RWPE1 (cell line): ENCODE measurements at regions not wholly inside any gene's neighbourhood (a gene's known extent, or its start where the extent isn't known, plus 50 kb on each side); places are given as distances from the start of the nearest gene placed in this dataset.
A peak's percentile ranks its signal among the peaks of the same experiment; 100 is the strongest.

Experiments used
- CTCF ChIA-PET: fragments of 350-600 bp; sonication (Branson Sonifier 250); formaldehyde crosslinking; extraction: SDS; loops from one replicate; lab custom pipeline; 2021; lab: Yijun Ruan, JAX
- POLR2A ChIA-PET: fragments of 400-600 bp; formaldehyde crosslinking; extraction: SDS; loops from one replicate; lab custom pipeline; 2020; ENCODE audit warnings: antibody characterized with exemption; ENCODE audit not compliant: low non-redundant PET; lab: Yijun Ruan, JAX
- DNase-seq: peaks from one replicate; pipeline ENCODE4 v3.0.0; 2012; ENCODE audit warnings: low spot score
- H3K27ac ChIP-seq: fragments of 450-650 bp; 2 replicates; pipeline ENCODE4 v1.5.1; 2017
- TF ChIP-seq, protein P1 (sequence below): fragments of 450-650 bp; conservative IDR thresholded peaks from 2 replicates; pipeline ENCODE4 v1.5.1; 2017; ENCODE audit warnings: low read depth, mild to moderate bottlenecking

DNA sequence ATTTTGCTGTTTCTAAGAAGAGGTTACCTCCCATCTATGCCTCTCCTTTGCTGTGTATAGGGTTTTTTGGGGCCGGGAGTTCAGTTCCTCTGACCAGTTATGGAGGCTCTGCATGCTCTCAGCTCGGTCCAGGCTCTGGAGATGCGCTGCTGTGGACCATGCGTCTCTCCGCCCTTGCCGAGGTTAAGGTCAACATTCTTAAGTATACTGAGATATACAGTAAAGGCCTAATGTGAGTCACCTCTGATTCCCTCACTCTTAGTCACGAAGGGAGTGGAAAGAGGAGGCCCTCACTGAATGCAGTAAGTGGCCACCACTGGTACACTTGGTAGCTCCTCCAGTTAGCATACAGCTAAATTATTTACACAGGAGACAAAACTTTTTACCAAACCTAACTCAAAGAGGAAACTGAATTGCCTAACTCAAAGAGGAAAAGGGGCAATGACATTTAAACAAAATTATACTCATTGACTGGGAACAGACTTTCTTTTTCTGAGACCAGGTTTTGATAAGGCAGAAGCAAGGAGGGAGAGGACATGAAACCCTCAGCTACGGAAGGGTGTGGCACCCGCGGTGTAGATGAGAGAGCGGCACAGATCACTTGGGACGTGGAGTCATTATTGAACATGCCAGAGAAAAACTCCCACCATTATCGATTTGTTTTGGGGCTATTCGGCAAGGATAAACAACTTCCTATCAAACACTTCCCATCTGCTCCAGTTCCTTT, 98.7 kb downstream of the COPS8 start:
- CTCF ChIA-PET = interaction anchor here (0.8 kb wide), 1 partner anchor 237 kb away, joined by 6 read pairs; no protein-coding TSS in a partner anchor
- TF ChIP-seq, protein P1, sequence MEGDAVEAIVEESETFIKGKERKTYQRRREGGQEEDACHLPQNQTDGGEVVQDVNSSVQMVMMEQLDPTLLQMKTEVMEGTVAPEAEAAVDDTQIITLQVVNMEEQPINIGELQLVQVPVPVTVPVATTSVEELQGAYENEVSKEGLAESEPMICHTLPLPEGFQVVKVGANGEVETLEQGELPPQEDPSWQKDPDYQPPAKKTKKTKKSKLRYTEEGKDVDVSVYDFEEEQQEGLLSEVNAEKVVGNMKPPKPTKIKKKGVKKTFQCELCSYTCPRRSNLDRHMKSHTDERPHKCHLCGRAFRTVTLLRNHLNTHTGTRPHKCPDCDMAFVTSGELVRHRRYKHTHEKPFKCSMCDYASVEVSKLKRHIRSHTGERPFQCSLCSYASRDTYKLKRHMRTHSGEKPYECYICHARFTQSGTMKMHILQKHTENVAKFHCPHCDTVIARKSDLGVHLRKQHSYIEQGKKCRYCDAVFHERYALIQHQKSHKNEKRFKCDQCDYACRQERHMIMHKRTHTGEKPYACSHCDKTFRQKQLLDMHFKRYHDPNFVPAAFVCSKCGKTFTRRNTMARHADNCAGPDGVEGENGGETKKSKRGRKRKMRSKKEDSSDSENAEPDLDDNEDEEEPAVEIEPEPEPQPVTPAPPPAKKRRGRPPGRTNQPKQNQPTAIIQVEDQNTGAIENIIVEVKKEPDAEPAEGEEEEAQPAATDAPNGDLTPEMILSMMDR = no peak
- H3K27ac ChIP-seq = no peak overlapping the region
- POLR2A ChIA-PET = no interaction called here
- DNase-seq = peak; percentile 41

DNA sequence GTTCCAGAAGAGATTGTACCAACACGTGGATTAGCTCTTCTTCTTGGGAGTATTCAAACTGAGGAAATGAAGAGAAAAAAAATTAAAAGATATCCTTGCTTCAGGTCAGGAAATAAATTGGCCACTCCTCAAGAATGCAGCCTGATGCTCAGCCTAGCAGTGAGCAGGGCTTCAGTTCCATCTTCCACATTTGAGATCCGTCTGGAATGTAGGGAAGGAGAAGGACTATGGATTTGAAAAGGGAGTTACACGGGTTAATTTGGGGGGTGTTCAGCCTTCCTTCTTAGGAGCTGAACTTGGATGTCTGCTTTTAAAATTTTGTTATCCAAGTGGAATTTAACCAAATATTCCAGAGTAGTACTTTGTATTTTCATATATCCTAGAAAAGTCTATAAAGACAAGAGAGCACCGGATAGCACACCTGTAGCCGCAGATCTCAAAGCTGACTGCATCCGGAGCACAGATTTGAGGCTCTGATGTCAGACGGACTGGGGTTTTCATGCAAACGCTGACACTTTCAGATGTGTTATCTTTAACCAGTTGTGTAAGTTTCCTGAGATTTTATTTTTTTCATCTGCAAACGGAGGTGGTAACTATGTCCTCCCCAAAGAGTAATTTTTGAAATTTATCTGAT, 99.3 kb downstream of the COPS8 start:
- TF ChIP-seq, protein P1 = no peak
- no peak for DNase-seq
- POLR2A ChIA-PET = no interaction called here
- CTCF ChIA-PET = interaction anchor here (0.8 kb wide), 1 partner anchor 237 kb away, joined by 6 read pairs; no protein-coding TSS in a partner anchor
- H3K27ac ChIP-seq = no peak overlapping the region

DNA sequence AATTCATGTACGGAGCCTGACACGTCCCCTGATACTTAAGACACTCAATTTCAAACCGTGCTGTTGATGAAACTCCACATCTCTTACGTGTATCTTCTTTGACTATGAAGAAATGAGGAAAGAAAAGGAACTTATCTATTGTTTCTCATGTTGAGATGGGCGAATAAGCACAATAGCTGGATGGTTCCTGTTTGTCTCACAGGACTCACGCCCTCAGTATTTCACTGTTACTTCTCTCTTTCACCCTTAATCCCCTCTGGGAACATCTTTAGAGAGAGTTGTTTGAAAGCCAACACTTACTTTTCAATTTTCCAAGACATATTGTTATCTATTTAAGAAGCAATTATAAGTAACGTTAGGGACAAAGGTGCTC, 99.8 kb downstream of the COPS8 start:
- DNase-seq = no peak
- H3K27ac ChIP-seq = no peak overlapping the region
- ChIA-PET POLR2A (no interaction called here), CTCF (no interaction called here)
- TF ChIP-seq, protein P1 = no peak

GRCh38 chr2:237189799-237190198, 104.1 kb downstream of the COPS8 start:
- no peak for DNase-seq
- TF ChIP-seq, protein P1 = no peak
- H3K27ac ChIP-seq = no peak overlapping the region
- POLR2A ChIA-PET = no interaction called here
- CTCF ChIA-PET = no interaction called here

- DNase-seq = no peak
- H3K27ac ChIP-seq = no peak overlapping the region
- ChIA-PET POLR2A (no interaction called here), CTCF (no interaction called here)
- TF ChIP-seq, protein P1 = no peak
These were observed 105.5 kb downstream of the COPS8 start for GRCh38 chr2:237190966-237191713.

GRCh38 chr2:237191714-237192081, 106.0 kb downstream of the COPS8 start:
- H3K27ac ChIP-seq = no peak overlapping the region
- TF ChIP-seq, protein P1 = no peak
- ChIA-PET POLR2A (no interaction called here), CTCF (interaction anchor here (0.5 kb wide), 1 partner anchor 19 kb away, joined by 3 read pairs; no protein-coding TSS in a partner anchor)
- no peak for DNase-seq
